GM18505 (cell line): ENCODE measurements at regions not wholly inside any gene's neighbourhood (a gene's known extent, or its start where the extent isn't known, plus 50 kb on each side); places are given as distances from the start of the nearest gene placed in this dataset.
"Not testable (repeated sequence)": the region's sequence is repeated elsewhere in the genome, so short reads cannot be mapped to it uniquely, and the experiment has no call there.

ENCODE experiments used
- ATAC-seq: cut with Tn5 transposase; IDR thresholded peaks from one replicate; pipeline ENCODE4 v1.9.1; 2021; ENCODE audit not compliant: unreplicated experiment
- POLR2A ChIP-seq: IDR thresholded peaks from 4 replicates; pipeline ENCODE4 v1.6.1; 2011; ENCODE audit warnings: borderline replicate concordance; ENCODE audit not compliant: insufficient read depth, insufficient read length; ENCODE audit errors: extremely low read depth

GRCh38 chr20:39766333-39766732 lies 804.2 kb downstream of the DHX35 start:
- ATAC-seq, result no peak
- no peak for TF ChIP-seq POLR2A

DNA sequence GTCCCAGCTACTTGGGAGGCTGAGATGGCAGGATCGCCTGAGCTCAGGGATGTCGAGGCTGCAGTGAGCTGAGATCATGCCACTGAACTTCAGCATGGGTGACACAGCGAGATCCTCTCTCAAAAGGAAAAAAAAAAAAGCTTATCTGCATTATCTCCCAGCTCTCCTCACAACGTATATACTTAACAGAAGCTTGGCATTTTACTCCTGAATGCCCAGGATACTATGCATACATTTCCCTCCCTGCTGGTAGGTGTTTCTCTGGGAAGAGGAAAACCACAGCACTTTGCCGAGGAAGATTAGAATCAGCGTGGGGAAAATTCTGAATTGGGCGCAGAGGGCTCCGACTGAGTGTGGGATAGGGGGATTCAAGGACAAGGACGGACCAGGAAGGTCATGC lies 800.6 kb downstream of the DHX35 start:
- TF ChIP-seq POLR2A, result no peak
- ATAC-seq, result no peak

GRCh38 chr20:39758876-39759275 lies 796.7 kb downstream of the DHX35 start:
- ATAC-seq, result no peak
- no peak for TF ChIP-seq POLR2A

GRCh38 chr20:39756828-39757227 lies 794.7 kb downstream of the DHX35 start:
- TF ChIP-seq POLR2A, result no peak
- ATAC-seq, result no peak

DNA sequence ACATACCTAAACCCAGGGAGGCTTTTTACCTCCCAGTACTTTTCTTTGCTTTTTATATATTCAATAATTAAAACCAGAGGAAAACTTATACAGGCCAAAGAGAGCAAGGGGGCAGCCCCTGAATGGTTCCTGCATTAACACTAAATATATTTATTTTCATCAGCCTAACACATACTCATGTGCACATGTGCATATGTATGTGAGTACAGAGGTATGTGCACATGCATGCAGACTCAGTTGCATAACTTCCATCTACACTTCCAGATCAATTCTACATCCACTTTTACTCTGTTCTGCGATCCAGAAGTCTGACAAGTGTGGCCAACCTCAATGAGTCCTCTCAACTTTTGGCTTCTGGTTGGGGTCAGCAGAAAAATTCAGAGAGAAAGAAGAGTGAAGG lies 794.2 kb downstream of the DHX35 start:
- no peak for ATAC-seq
- no peak for TF ChIP-seq POLR2A

DNA sequence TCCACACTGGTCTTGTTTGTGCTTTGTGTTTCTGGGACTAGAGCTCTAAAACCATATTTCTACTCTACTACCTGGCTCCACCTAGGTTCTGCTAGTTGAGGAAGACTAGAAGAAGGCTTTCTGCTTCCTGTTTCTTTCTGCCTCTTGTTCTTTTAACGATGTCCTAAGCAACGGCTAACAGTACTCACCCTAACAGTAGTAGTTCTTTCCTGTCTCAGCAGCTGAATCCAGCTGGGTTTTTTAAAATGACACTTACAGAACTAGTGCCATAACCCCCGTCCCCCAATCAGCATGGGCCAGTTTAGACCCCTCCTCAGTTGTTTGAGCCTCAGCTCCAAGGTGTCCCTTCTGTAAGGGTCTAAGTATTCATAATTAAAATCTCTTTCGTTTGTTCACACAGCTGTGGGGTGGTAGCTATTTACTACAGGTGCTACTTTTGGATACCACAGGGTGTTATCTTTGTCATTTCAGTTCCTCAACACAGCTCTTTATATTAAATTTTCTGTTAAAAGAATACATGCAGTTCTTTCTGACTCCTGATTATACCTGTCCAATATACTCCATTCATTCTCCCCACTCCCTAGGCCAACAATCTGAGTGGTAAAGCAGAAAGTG lies 790.2 kb downstream of the DHX35 start:
- no peak for TF ChIP-seq POLR2A
- ATAC-seq, result no peak

GRCh38 chr20:39751557-39752137 lies 789.5 kb downstream of the DHX35 start:
- ATAC-seq, result no peak
- no peak for TF ChIP-seq POLR2A

DNA sequence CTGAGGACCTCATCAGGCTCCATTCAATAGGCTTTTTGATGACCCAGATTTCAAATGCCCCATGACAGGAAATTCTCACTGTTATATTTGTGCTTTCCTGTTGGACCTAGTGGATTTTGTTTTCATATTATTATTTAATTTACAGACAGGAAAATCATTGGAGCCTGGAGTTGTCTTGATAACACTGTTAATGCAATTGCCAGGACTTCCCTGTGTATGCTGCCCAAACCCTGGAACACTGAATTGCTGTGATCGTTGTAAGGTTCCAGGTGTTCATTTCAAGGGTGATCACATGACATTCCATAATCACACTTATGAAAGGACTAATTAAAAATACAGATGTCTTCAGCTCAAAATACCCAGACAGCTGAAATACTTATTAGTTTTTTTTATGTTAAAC lies 783.2 kb downstream of the DHX35 start:
- TF ChIP-seq POLR2A, result no peak
- ATAC-seq, result no peak

- ATAC-seq, result no peak
- no peak for TF ChIP-seq POLR2A
Measured at GRCh38 chr20:39738651-39739050, 776.5 kb downstream of the DHX35 start.

DNA sequence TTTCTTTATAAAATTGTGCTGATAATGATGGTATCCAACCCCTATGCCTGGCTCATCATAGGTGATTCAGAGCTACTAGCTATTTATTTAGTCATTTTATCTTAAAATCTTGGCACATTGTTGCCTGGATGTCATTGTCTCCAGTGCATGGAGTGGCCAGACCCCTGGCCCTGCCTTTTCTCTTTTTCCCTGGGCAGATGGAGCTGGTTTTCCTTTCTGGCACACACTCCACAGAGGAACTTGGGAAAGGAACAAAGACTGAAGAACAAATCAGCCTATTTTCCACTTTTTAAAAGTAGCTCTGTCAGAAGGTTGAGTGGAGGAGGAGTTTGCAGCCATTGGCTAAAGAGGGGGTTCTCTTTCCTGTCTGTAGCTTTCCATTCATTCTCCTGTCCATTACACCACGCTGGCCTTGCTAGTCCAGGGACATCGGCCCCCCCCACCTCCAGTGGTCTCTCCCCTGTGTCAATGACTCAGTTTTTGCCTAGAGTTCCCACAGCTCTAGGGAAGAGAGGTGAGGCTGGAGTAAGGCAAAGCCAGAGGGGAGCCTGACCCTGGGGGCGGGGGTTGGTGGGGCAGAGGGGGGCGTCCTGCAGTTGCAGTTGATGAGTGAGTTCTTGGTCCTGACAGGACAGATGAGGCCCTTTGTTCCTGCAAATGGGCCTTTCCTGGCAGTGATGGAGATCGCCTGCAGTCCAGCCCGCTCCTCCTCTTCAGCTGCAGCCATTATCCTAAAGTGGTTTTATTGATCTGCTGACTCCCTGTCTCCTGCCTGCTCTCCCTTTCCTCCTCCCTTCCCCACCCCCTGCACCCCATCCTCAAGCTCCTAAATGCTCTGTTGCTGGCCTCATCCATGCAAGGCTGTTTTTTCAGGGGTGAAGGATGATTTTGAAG lies 774.5 kb downstream of the DHX35 start:
- ATAC-seq, result no peak
- no peak for TF ChIP-seq POLR2A

DNA sequence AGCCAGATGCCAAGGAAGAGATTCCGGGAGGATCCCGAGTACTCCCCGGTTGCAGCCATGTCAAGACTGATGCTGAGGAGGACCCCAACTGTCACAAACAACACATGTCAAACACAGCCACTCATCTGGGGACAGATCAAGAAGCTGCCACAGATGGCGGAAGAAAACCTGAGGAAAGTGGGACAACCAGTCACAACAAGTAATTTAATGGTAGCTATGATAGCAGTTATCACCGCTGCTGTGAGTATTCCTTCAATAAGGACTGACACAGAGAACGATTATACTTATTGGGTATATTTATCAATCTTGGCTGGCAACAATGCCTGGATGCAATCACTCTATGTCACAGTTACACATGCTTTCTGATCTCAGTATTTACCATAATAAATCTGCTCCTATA lies 763.4 kb downstream of the DHX35 start:
- ATAC-seq, result not testable (repeated sequence)

GRCh38 chr20:39719293-39719692 lies 757.1 kb downstream of the DHX35 start:
- TF ChIP-seq POLR2A, result no peak
- no peak for ATAC-seq

GRCh38 chr20:39717936-39718335 lies 755.8 kb downstream of the DHX35 start:
- no peak for ATAC-seq
- TF ChIP-seq POLR2A, result no peak

GRCh38 chr20:39716796-39717341 lies 754.7 kb downstream of the DHX35 start:
- TF ChIP-seq POLR2A, result no peak

GRCh38 chr20:39713076-39713840 lies 751.1 kb downstream of the DHX35 start:
- TF ChIP-seq POLR2A, result no peak
- no peak for ATAC-seq

More at GRCh38 chr20:39716796-39717341, 754.7 kb downstream of the DHX35 start:
- no peak for ATAC-seq
